GM12864 (cell line): ENCODE measurements at regions not wholly inside any gene's neighbourhood (a gene's known extent, or its start where the extent isn't known, plus 50 kb on each side); places are given as distances from the start of the nearest gene placed in this dataset.
"Not testable (repeated sequence)": the region's sequence is repeated elsewhere in the genome, so short reads cannot be mapped to it uniquely, and the experiment has no call there.

Experiments used
- DNase-seq: peaks from one replicate; pipeline ENCODE4 v3.0.0-alpha.2; 2011; ENCODE audit warnings: low read depth
- H3K4me3 ChIP-seq: 2 replicates; pipeline ENCODE4 v1.5.1; 2011; ENCODE audit warnings: mild to moderate bottlenecking, low read depth, low read length, control low read depth
- TF ChIP-seq, protein P1 (sequence below): IDR thresholded peaks from 2 replicates; pipeline ENCODE4 v1.5.1; 2011; ENCODE audit warnings: low read depth, mild to moderate bottlenecking, moderate library complexity, low read length, control low read depth, inconsistent platforms; ENCODE audit errors: missing control alignments

DNA sequence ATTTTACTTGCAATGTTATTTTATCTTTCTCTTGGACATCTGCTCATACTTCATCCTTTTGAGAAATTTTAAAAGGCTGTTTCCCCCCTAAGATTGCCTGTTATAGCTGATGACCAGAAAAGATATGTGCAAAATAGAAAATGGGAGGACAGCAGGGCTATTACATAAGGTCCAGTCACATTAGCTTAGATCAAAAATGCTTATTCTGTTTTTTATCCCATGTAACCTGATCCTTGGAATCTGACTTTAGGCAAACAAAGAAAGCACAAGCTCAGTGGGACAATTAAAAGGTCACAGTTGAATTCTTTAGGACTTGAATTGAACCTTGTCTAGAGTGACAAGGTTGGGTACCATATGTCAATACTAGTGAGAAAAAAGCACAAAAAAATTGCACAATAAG lies 65.1 kb upstream of the TRHDE start:
- TF ChIP-seq, protein P1, sequence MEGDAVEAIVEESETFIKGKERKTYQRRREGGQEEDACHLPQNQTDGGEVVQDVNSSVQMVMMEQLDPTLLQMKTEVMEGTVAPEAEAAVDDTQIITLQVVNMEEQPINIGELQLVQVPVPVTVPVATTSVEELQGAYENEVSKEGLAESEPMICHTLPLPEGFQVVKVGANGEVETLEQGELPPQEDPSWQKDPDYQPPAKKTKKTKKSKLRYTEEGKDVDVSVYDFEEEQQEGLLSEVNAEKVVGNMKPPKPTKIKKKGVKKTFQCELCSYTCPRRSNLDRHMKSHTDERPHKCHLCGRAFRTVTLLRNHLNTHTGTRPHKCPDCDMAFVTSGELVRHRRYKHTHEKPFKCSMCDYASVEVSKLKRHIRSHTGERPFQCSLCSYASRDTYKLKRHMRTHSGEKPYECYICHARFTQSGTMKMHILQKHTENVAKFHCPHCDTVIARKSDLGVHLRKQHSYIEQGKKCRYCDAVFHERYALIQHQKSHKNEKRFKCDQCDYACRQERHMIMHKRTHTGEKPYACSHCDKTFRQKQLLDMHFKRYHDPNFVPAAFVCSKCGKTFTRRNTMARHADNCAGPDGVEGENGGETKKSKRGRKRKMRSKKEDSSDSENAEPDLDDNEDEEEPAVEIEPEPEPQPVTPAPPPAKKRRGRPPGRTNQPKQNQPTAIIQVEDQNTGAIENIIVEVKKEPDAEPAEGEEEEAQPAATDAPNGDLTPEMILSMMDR: no peak
- DNase-seq: no peak
- H3K4me3 ChIP-seq: no peak overlapping the region

DNA sequence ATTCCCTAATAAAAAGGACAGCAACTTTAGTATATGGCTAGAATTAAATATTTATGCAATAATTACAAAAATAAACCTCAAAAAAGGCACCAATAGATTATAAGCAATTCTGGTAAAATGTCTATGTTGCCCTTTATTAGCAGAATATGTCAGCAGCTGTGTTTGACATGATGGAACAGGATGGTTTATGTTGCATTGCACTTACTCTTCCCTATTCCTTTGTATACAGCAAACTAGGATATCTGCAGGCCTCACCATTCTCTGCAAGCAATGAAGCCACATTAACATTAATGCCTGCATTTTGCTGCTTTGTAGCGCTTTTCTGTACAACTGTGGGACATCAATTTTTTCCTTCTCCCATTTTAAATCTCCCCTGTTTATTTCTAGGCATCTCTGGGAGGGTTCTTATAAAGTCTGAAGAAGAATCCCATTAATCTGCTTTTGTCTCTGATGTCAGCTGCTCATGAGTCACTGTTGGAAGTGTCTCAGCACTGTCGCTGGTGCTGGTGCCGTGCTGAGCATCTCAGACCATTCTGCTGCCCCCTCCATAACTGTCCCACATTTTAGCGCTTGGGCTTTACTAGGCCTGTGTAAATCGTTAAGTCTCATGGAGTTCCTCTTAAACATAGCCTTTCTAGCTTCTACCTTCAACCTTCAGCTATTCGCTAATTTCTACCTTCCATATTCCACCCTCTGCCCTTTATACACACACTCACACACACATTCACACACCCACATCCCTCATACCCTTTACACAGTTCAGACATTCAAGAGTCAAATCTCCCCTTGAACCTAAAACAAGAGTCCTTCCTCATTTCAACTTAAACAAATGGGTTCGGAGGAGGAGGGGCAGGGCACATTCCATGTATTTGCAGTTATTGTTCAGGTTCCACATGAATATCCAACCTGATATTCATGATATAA lies 64.4 kb upstream of the TRHDE start:
- no peak overlapping the region for H3K4me3 ChIP-seq
- TF ChIP-seq, protein P1: no peak
- no peak for DNase-seq

DNA sequence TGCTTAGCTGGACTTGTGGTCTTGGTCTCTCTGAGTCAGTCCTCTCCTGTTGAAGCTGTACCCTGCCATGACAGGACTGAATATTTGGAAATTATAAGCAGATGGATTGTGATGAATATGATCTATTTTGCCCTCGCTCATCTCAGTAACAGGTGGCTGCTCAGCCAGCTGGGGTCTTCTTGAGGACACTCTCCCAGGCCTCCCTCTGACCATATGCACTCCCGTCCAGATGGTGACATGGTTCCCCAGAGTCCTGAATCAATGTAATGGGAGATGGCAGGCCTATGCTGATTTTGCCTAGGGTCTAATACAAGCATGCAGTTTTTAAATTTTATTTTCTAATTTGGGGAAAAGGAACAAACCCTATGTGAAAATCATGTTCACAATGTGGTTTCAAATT lies 63.1 kb upstream of the TRHDE start:
- TF ChIP-seq, protein P1: no peak
- no peak overlapping the region for H3K4me3 ChIP-seq
- DNase-seq: no peak

DNA sequence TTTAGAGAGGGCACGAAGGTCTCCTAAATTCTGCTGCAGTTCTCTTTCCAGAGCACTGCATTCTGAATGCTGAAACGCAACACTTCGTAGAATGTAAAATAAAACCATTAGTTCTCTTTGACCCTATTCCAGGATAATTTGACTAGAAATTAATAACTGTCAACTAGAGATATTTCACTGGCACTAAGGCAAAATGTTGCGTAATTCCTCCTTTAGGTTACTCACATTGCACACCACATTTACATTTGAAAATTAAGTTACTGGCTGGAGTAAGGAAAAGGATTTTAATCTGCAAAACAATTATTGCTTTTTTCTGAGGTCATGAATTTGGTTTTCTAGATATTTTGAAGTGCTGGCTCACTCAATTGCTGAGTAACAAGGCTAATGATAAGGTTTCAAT lies 58.0 kb upstream of the TRHDE start:
- H3K4me3 ChIP-seq: no peak overlapping the region
- TF ChIP-seq, protein P1: no peak
- no peak for DNase-seq

DNA sequence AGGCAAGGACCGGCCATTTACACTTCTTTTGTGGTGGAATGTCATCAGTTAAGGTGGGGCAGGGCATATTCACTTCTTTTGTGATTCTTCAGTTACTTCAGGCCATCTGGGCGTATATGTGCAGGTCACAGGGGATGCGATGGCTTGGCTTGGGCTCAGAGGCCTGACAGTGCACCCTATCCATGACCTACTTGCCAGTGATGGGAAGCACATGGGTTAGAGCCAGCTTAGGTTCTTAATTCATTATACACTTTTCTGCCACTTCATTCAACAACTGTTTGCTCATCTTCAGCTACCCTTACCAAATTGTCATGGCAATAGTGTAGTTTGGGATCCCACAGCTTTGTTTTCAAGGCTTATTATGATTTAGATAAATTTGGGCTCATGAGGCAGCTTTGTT lies 56.9 kb upstream of the TRHDE start:
- not testable (repeated sequence) for DNase-seq, H3K4me3 ChIP-seq

DNA sequence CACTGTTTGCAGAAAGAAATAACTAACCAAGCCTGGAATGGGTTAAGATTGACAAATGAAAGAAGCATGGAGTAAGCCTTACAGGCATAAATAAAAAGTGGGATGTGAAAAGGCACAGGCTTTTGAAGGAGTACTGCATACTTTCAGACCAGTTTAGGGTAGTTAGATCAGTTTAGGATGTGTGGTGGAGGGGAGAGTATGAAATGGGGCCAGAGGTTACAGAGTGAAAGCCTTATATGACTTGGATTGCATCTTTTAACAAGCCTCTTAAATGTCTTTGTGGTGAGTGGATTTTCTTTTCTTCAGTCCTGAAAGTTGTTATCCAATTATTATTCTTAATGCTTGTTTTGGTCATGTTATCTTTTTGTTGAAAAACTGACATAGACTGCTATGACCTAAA lies 52.2 kb upstream of the TRHDE start:
- no peak for DNase-seq
- no peak overlapping the region for H3K4me3 ChIP-seq
- TF ChIP-seq, protein P1: no peak
